Neural cell (in vitro differentiated cells): ENCODE measurements at regions not wholly inside any gene's neighbourhood (a gene's known extent, or its start where the extent isn't known, plus 50 kb on each side); places are given as distances from the start of the nearest gene placed in this dataset.

ENCODE experiments used
- H2AFZ ChIP-seq: fragments of 200-600, 300-800 bp; sonication (generic), shearing (Covaris generic); 2 replicates; pipeline ENCODE4 v1.6.0; 2014; ENCODE audit warnings: low read depth, mild to moderate bottlenecking, antibody characterized with exemption, low read length, moderate library complexity
- H3F3A ChIP-seq: fragments of 200-600 bp; shearing (Covaris generic); 2 replicates; pipeline ENCODE4 v1.6.1; 2016; ENCODE audit warnings: mild to moderate bottlenecking, moderate library complexity, mixed read lengths, antibody characterized with exemption, low read length; ENCODE audit not compliant: insufficient read depth, poor library complexity, severe bottlenecking
- H3K27ac ChIP-seq: fragments of 200-600, 300-800 bp; sonication (generic), shearing (Covaris generic); 2 replicates; pipeline ENCODE4 v1.5.1; 2014; ENCODE audit warnings: mild to moderate bottlenecking, low read length, moderate library complexity
- H3K27me3 ChIP-seq: fragments of 300-800, 200-600 bp; sonication (generic), shearing (Covaris generic); 2 replicates; pipeline ENCODE4 v1.6.0; 2014; ENCODE audit warnings: mild to moderate bottlenecking, low read depth, low read length, moderate library complexity; ENCODE audit not compliant: insufficient read depth
- H3K36me3 ChIP-seq: fragments of 300-800, 200-600 bp; sonication (generic), shearing (Covaris generic); 2 replicates; pipeline ENCODE4 v1.5.1; 2014; ENCODE audit warnings: mild to moderate bottlenecking, antibody characterized with exemption, low read length, moderate library complexity; ENCODE audit not compliant: insufficient read depth
- H3K4me2 ChIP-seq: fragments of 300-800, 200-600 bp; sonication (generic), shearing (Covaris generic); 2 replicates; pipeline ENCODE4 v1.6.0; 2014; ENCODE audit warnings: mild to moderate bottlenecking, low read length
- H3K4me3 ChIP-seq: fragments of 300-800, 200-600 bp; sonication (generic), shearing (Covaris generic); 2 replicates; pipeline ENCODE4 v1.5.1; 2014; ENCODE audit warnings: mild to moderate bottlenecking, low read length, moderate library complexity
- H3K79me2 ChIP-seq: fragments of 200-600 bp; shearing (Covaris generic); replicated peaks from 2 replicates; pipeline ENCODE4 v1.6.0; 2014; ENCODE audit warnings: mild to moderate bottlenecking, low read length, moderate library complexity; ENCODE audit not compliant: insufficient read depth
- H3K9ac ChIP-seq: fragments of 300-800, 200-600 bp; sonication (generic), shearing (Covaris generic); 2 replicates; pipeline ENCODE4 v1.6.1; 2016; ENCODE audit warnings: mild to moderate bottlenecking, low read length, mixed read lengths
- H3K9me2 ChIP-seq: fragments of 200-600 bp; shearing (Covaris generic); 2 replicates; pipeline ENCODE4 v1.6.1; 2016; ENCODE audit warnings: mild to moderate bottlenecking, low read length, mixed read lengths; ENCODE audit not compliant: insufficient read depth
- H3K9me3 ChIP-seq: fragments of 200-600, 300-800 bp; sonication (generic), shearing (Covaris generic); 2 replicates; pipeline ENCODE4 v1.6.1; 2016; ENCODE audit warnings: mild to moderate bottlenecking, mixed run types, low read length, moderate library complexity, mixed read lengths
- H4K20me1 ChIP-seq: fragments of 200-600 bp; shearing (Covaris generic); 2 replicates; pipeline ENCODE4 v1.6.1; 2016; ENCODE audit warnings: mild to moderate bottlenecking, mixed run types; ENCODE audit not compliant: insufficient read depth
- CTCF ChIP-seq: fragments of 450-650 bp; IDR thresholded peaks from 2 replicates; pipeline ENCODE4 v1.5.1; 2014; ENCODE audit warnings: antibody characterized with exemption, mild to moderate bottlenecking, moderate library complexity; ENCODE audit not compliant: poor library complexity, severe bottlenecking
- EP300 ChIP-seq: fragments of 450-650 bp; conservative IDR thresholded peaks from 2 replicates; pipeline ENCODE4 v1.6.1; 2014; ENCODE audit warnings: antibody characterized with exemption, mild to moderate bottlenecking, moderate library complexity; ENCODE audit not compliant: poor library complexity, severe bottlenecking
- EZH2 ChIP-seq: fragments of 200-600, 300-800 bp; shearing (Covaris generic), sonication (generic); IDR thresholded peaks from 2 replicates; pipeline ENCODE4 v1.6.1; 2014; ENCODE audit warnings: antibody characterized with exemption, low read length, borderline replicate concordance, mild to moderate bottlenecking; ENCODE audit not compliant: insufficient read depth, poor library complexity, severe bottlenecking
- MXI1 ChIP-seq: fragments of 450-650 bp; conservative IDR thresholded peaks from 2 replicates; pipeline ENCODE4 v1.6.1; 2014; ENCODE audit warnings: antibody characterized with exemption, mild to moderate bottlenecking; ENCODE audit not compliant: poor library complexity, severe bottlenecking
- POLR2AphosphoS5 ChIP-seq: IDR thresholded peaks from 2 replicates; pipeline ENCODE4 v1.6.1; 2012
- RAD21 ChIP-seq: fragments of 450-650 bp; conservative IDR thresholded peaks from 2 replicates; pipeline ENCODE4 v1.6.1; 2014; ENCODE audit warnings: antibody characterized with exemption, mild to moderate bottlenecking, moderate library complexity
- REST ChIP-seq: IDR thresholded peaks from 2 replicates; pipeline ENCODE4 v1.6.1; 2012; ENCODE audit warnings: borderline replicate concordance
- SMC3 ChIP-seq: fragments of 450-650 bp; conservative IDR thresholded peaks from 2 replicates; pipeline ENCODE4 v1.6.1; 2014; ENCODE audit warnings: antibody characterized with exemption, mild to moderate bottlenecking, moderate library complexity; ENCODE audit not compliant: poor library complexity
- TAF1 ChIP-seq: IDR thresholded peaks from 2 replicates; pipeline ENCODE4 v1.6.1; 2012; ENCODE audit warnings: low read depth

GRCh38 chr7:70926666-70927065, 205.3 kb upstream of the GALNT17 start:
- Histone ChIP-seq H3K9me2 (no peaks in the 10 kb centered on the region), H3K79me2 (no peaks in the 10 kb centered on the region), H3K9me3 (no peaks in the 10 kb centered on the region), H4K20me1 (no peaks in the 10 kb centered on the region), H3K27ac (no peak overlapping the region), H3K36me3 (no peaks in the 10 kb centered on the region), H3K9ac (no peak overlapping the region), H3K27me3 (no peaks in the 10 kb centered on the region), H3K4me2 (no peak overlapping the region), H3K4me3 (no peak overlapping the region), H3F3A (no peaks in the 10 kb centered on the region), H2AFZ (no peak overlapping the region)
- no peak for TF ChIP-seq EP300
- TF ChIP-seq REST = no peak
- no peak for TF ChIP-seq EZH2
- TF ChIP-seq SMC3 = no peak
- TF ChIP-seq MXI1 = no peak

GRCh38 chr7:70935311-70935710, 196.6 kb upstream of the GALNT17 start:
- H4K20me1 ChIP-seq = no peaks in the 10 kb centered on the region

More at GRCh38 chr7:70935311-70935710, 196.6 kb upstream of the GALNT17 start:
- Histone ChIP-seq H2AFZ (no peak overlapping the region), H3K79me2 (no peaks in the 10 kb centered on the region), H3F3A (no peaks in the 10 kb centered on the region), H3K4me3 (no peak overlapping the region), H3K4me2 (no peak overlapping the region), H3K9ac (no peak overlapping the region), H3K9me3 (no peaks in the 10 kb centered on the region), H3K36me3 (no peaks in the 10 kb centered on the region), H3K27me3 (no peaks in the 10 kb centered on the region), H3K27ac (no peak overlapping the region), H3K9me2 (no peaks in the 10 kb centered on the region)
- TF ChIP-seq POLR2AphosphoS5 (no peak), MXI1 (no peak), EP300 (no peak), RAD21 (no peak), TAF1 (no peak), CTCF (no peak), REST (no peak), EZH2 (no peak), SMC3 (no peak)
